ENCODE measurements at regions not wholly inside any gene's neighbourhood (a gene's known extent, or its start where the extent isn't known, plus 50 kb on each side); places are given as distances from the start of the nearest gene placed in this dataset.

GRCh38 chr3:21345382-21345976 is 405.5 kb downstream of the ZNF385D start:
- WGBS, 2 experiments (ENCODE audit: extremely low coverage in 2 of 2, insufficient read length in 1 of 2), result no CpG with 5 or more reads among the region's 7 CpGs
- in situ Hi-C loops (cut with MboI; ENCODE audit: low sequenced_read_pairs) (loop anchor here (25.0 kb wide), 1 partner anchor 108 kb away; no protein-coding TSS in a partner anchor), dilution Hi-C loops (cut with HindIII; ENCODE audit: low sequenced_read_pairs, unreplicated experiment) (no loop called here), intact Hi-C loops (cut with micrococcal nuclease) (no loop called here)
- ATAC-seq (ENCODE audit: low read depth) (no peak), DNase-seq (no peak)
- Histone ChIP-seq H3K9me3 (ENCODE audit: control insufficient read depth, insufficient read depth, low read length) (no peaks in the 10 kb centered on the region), H3K14ac (replicated peaks; ENCODE audit: low read depth, low read length) (no peak overlapping the region), H3K9ac (ENCODE audit: low read depth, low read length) (no peak overlapping the region), H2BK120ac (ENCODE audit: low read depth, low read length) (no peak overlapping the region), H3K18ac (ENCODE audit: low read depth, low read length) (no peak overlapping the region), H3K27ac (ENCODE audit: insufficient read depth, low read length) (no peak overlapping the region), H3K9me1 (ENCODE audit: insufficient read depth, low read length) (no peaks in the 10 kb centered on the region), H4K5ac (ENCODE audit: low read depth, low read length) (no peak overlapping the region), H4K8ac (ENCODE audit: low read depth in 2 of 2, low read length in 2 of 2) (no peak overlapping the region), H3K4me1 (ENCODE audit: control insufficient read depth, insufficient read depth, low read length) (no peaks in the 10 kb centered on the region), H2AK5ac (ENCODE audit: low read depth, low read length) (no peak overlapping the region), H2BK15ac (ENCODE audit: low read depth, low read length) (no peak overlapping the region), H4K91ac (ENCODE audit: insufficient read depth, low read depth, low read length) (no peak overlapping the region), H3K36me3 (ENCODE audit: control insufficient read depth, insufficient read depth, low read length) (no peaks in the 10 kb centered on the region), H3K4me3 (ENCODE audit: insufficient read depth, low read depth, low read length) (no peak overlapping the region), H2BK20ac (ENCODE audit: low read depth, low read length) (no peak overlapping the region), H3K27me3 (ENCODE audit: control insufficient read depth, insufficient read depth, low read length) (no peaks in the 10 kb centered on the region), H4K20me1 (ENCODE audit: insufficient read depth, low read length) (no peaks in the 10 kb centered on the region), H3K23ac (ENCODE audit: low read depth, low read length) (no peak overlapping the region), H2BK5ac (ENCODE audit: low read depth, low read length, poor library complexity, severe bottlenecking) (no peak overlapping the region), H3K4ac (ENCODE audit: low read depth, low read length) (no peak overlapping the region), H3K4me2 (ENCODE audit: low read depth, low read length) (no peak overlapping the region), H2AK9ac (replicated peaks; ENCODE audit: low read depth, low read length, poor library complexity) (no peak overlapping the region), H3K79me1 (ENCODE audit: low read depth in 1 of 2, low read length in 2 of 2) (no peaks in the 10 kb centered on the region), H2AFZ (replicated peaks; ENCODE audit: low read length, poor library complexity) (no peak overlapping the region), H3K56ac (ENCODE audit: extremely low read depth, insufficient read depth, low read length) (no peak overlapping the region)
- TF ChIP-seq BHLHE40 (IDR thresholded peaks at IDR 0.05; ENCODE audit: low read depth, low read length), result no peak
- no peak for TF ChIP-seq RAD21 (IDR thresholded peaks at IDR 0.05; ENCODE audit: low read length)
- TF ChIP-seq MAZ (IDR thresholded peaks at IDR 0.05; ENCODE audit: borderline replicate concordance, low read depth, low read length), result no peak
- no peak for TF ChIP-seq RCOR1 (IDR thresholded peaks at IDR 0.05; ENCODE audit: insufficient replicate concordance, low read length)
- no peak for TF ChIP-seq MXI1 (IDR thresholded peaks at IDR 0.05; ENCODE audit: borderline replicate concordance, low read depth, low read length)
- TF ChIP-seq SMC3 (IDR thresholded peaks at IDR 0.05; ENCODE audit: low read depth, low read length), result no peak
- TF ChIP-seq MAFK (IDR thresholded peaks at IDR 0.05; ENCODE audit: low read depth, low read length), result no peak
- TF ChIP-seq CHD1 (IDR thresholded peaks at IDR 0.05; ENCODE audit: low read depth, low read length), result no peak
- no peak for TF ChIP-seq ELK1 (IDR thresholded peaks at IDR 0.05; ENCODE audit: borderline replicate concordance, low read depth, low read length)
- CTCF ChIA-PET, result no interaction called here
- POLR2A ChIA-PET (ENCODE audit: unreplicated experiment), result no interaction called here
- no TSS peak for BruUV-seq (replicated peaks)
